Endodermal cell (in vitro differentiated cells): ENCODE measurements at regions not wholly inside any gene's neighbourhood (a gene's known extent, or its start where the extent isn't known, plus 50 kb on each side); places are given as distances from the start of the nearest gene placed in this dataset.

Experiments
- DNase-seq: peaks from one replicate; pipeline ENCODE4 v3.0.0-alpha.2; 2017
- H3K27ac ChIP-seq: 2 replicates; pipeline ENCODE4 v1.5.1; 2013; ENCODE audit warnings: mild to moderate bottlenecking, low read depth, low read length, moderate library complexity
- H3K27me3 ChIP-seq: 2 replicates; pipeline ENCODE4 v1.6.1; 2013; ENCODE audit warnings: mild to moderate bottlenecking, low read length, moderate library complexity; ENCODE audit not compliant: insufficient read depth, control insufficient read depth, poor library complexity, severe bottlenecking
- H3K36me3 ChIP-seq: 2 replicates; pipeline ENCODE4 v1.7.0; 2013; ENCODE audit warnings: mild to moderate bottlenecking, low read length, moderate library complexity; ENCODE audit not compliant: control insufficient read depth, insufficient read depth
- H3K4me1 ChIP-seq: one replicate; pipeline ENCODE4 v1.7.0; 2013; ENCODE audit warnings: low read length; ENCODE audit not compliant: control insufficient read depth, insufficient read depth
- H3K4me3 ChIP-seq: 2 replicates; pipeline ENCODE4 v1.5.1; 2013; ENCODE audit warnings: mild to moderate bottlenecking, low read length, moderate library complexity
- H3K9ac ChIP-seq: 2 replicates; pipeline ENCODE4 v1.6.1; 2013; ENCODE audit warnings: mild to moderate bottlenecking, low read length, moderate library complexity; ENCODE audit not compliant: poor library complexity, severe bottlenecking; ENCODE audit errors: extremely low read depth
- H3K9me3 ChIP-seq: 2 replicates; pipeline ENCODE4 v1.6.1; 2013; ENCODE audit warnings: mild to moderate bottlenecking, low read length, moderate library complexity; ENCODE audit not compliant: control insufficient read depth
- H3K27ac Mint-ChIP-seq: 2 replicates; pipeline ENCODE4 v1.8.0; 2020; ENCODE audit warnings: mixed read lengths
- H3K27me3 Mint-ChIP-seq: 2 replicates; pipeline ENCODE4 v1.8.0; 2021; ENCODE audit warnings: mild to moderate bottlenecking, mixed read lengths; ENCODE audit not compliant: insufficient read depth
- H3K36me3 Mint-ChIP-seq: 2 replicates; pipeline ENCODE4 v1.8.0; 2020; ENCODE audit warnings: low read depth, mixed read lengths
- H3K4me1 Mint-ChIP-seq: 2 replicates; pipeline ENCODE4 v1.8.0; 2020; ENCODE audit warnings: mixed read lengths
- H3K4me3 Mint-ChIP-seq: 2 replicates; pipeline ENCODE4 v1.8.0; 2020; ENCODE audit warnings: mild to moderate bottlenecking, moderate library complexity, mixed read lengths
- H3K9me3 Mint-ChIP-seq: 2 replicates; pipeline ENCODE4 v1.8.0; 2020; ENCODE audit warnings: mild to moderate bottlenecking, mixed read lengths
- CTCF ChIP-seq: fragments of 200-600 bp; sonication (generic); conservative IDR thresholded peaks from 2 replicates; pipeline ENCODE4 v1.5.0; 2021; ENCODE audit warnings: antibody characterized with exemption, mild to moderate bottlenecking
- WGBS, 2 experiments: methylation state at CpG; one replicate each; pipeline versions ENCODE4 v1.1.5 to v1.1.7; 2013; ENCODE audit warnings: missing lambda C conversion rate in 2 of 2, mixed read lengths in 1 of 2; ENCODE audit not compliant: insufficient coverage in 1 of 2, insufficient read length in 1 of 2; 5-methylcytosine and 5-hydroxymethylcytosine counted together

GRCh38 chr13:86038490-86038889 lies 239.3 kb upstream of the SLITRK6 start:
- Histone ChIP-seq H3K9ac (no peak overlapping the region), H3K4me1 (no peaks in the 10 kb centered on the region), H3K9me3 (no peaks in the 10 kb centered on the region), H3K36me3 (no peaks in the 10 kb centered on the region), H3K27ac (no peak overlapping the region), H3K4me3 (no peak overlapping the region), H3K27me3 (no peaks in the 10 kb centered on the region)
- Mint-ChIP-seq H3K4me1 (no peaks in the 10 kb centered on the region), H3K4me3 (no peak overlapping the region), H3K27ac (no peak overlapping the region), H3K36me3 (no peaks in the 10 kb centered on the region), H3K27me3 (no peaks in the 10 kb centered on the region), H3K9me3 (no peaks in the 10 kb centered on the region)
- DNase-seq = no peak
- WGBS, 2 experiments = 76 to 100% methylated on average over 1 to 2 of the region's 3 CpGs
- TF ChIP-seq CTCF = no peak

- Mint-ChIP-seq H3K4me1 (no peaks in the 10 kb centered on the region), H3K27ac (no peak overlapping the region), H3K36me3 (no peaks in the 10 kb centered on the region), H3K27me3 (no peaks in the 10 kb centered on the region), H3K4me3 (no peak overlapping the region), H3K9me3 (no peaks in the 10 kb centered on the region)
- WGBS, 2 experiments = 95 to 96% methylated on average over 2 to 3 of the region's 3 CpGs
- no peak overlapping the region for H3K9ac ChIP-seq
- DNase-seq = no peak
- TF ChIP-seq CTCF = no peak
- H3K4me1 ChIP-seq = no peaks in the 10 kb centered on the region
- H3K27me3 ChIP-seq = no peaks in the 10 kb centered on the region
- H3K27ac ChIP-seq = no peak overlapping the region
- H3K4me3 ChIP-seq = no peak overlapping the region
- no peaks in the 10 kb centered on the region for H3K9me3 ChIP-seq
- H3K36me3 ChIP-seq = no peaks in the 10 kb centered on the region
These were observed 221.3 kb upstream of the SLITRK6 start for GRCh38 chr13:86020351-86021002.

GRCh38 chr13:86006317-86006716 lies 207.1 kb upstream of the SLITRK6 start:
- Histone ChIP-seq H3K4me1 (no peaks in the 10 kb centered on the region), H3K9ac (no peak overlapping the region), H3K27me3 (no peaks in the 10 kb centered on the region), H3K4me3 (no peak overlapping the region), H3K36me3 (no peaks in the 10 kb centered on the region), H3K27ac (no peak overlapping the region), H3K9me3 (no peaks in the 10 kb centered on the region)
- Mint-ChIP-seq H3K4me3 (no peak overlapping the region), H3K27me3 (no peaks in the 10 kb centered on the region), H3K4me1 (peaks cover 9% of the 10 kb centered on the region), H3K27ac (no peak overlapping the region), H3K36me3 (no peaks in the 10 kb centered on the region), H3K9me3 (no peaks in the 10 kb centered on the region)
- 87 to 100% methylated on average over 2 of the region's 2 CpGs for WGBS, 2 experiments
- no peak for TF ChIP-seq CTCF
- DNase-seq = no peak
